ENCODE measurements at regions not wholly inside any gene's neighbourhood (a gene's known extent, or its start where the extent isn't known, plus 50 kb on each side); places are given as distances from the start of the nearest gene placed in this dataset.
"Not testable (repeated sequence)": the region's sequence is repeated elsewhere in the genome, so short reads cannot be mapped to it uniquely, and the experiment has no call there.

DNA sequence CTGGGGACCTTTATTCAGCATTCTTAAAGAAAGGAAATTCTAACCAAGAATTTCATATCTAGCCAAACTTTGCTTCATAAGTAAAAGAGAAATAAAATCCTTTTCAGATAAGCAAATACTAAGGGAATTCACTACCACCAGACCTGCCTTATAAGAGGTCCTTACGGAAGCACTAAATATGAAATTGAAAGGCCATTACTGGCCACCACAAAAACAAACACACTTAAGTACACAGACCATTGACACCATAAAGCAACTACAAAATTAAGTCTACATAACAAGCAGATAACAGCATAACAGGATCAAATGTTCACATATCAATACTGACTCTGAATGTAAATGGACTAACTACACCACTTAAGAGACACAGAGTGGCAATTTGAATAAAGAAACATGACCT is 361.4 kb upstream of the POU5F2 start:
- DNase-seq, result no peak

DNA sequence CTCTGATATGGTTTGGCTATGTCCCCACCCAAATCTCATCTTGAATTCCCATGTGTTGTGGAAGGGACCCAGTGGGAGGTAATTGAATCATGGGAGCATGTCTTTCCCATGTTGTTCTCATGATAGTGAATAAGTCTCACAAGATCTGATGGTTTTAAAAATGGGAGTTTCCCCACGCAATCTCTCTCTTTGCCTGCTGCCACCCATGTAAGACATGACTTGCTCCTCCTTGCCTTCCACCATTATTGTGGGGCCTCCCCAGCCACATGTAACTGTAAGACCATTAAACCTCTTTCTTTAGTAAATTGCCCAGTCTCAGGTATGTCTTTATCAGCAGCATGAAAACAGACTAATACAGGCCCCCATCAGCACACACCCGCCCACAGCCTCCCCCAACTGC is 356.0 kb upstream of the POU5F2 start:
- DNase-seq, result not testable (repeated sequence)

DNA sequence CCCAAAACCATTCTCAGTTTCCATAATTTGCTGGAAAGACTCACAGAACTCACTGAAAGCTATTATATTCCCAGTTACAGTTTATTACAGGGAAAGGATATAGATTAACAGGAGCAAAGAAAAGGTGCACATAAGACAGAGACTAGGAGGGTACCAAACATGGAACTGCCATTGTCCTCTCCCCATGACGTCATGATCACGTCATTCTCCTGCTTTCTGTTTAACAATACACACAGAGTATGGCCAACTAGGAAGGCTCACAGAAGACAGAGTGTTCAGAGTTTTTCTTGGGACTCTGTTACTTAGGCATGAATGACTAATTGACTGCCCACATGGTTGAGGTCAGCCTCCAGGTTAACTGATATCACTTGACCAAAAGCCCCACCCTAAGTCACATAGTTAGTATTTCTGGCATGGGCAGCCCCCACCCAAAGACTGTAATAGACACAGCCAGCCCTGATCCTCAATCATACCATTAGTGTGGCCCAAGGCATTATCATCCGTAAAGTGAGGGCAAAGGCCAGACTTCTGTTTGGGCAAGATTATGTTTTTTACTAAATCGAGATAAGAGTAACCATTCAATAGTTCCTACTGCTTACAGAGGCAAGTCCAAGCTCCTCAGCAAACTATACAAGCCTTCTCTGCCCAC is 353.5 kb upstream of the POU5F2 start:
- DNase-seq, result no peak

DNA sequence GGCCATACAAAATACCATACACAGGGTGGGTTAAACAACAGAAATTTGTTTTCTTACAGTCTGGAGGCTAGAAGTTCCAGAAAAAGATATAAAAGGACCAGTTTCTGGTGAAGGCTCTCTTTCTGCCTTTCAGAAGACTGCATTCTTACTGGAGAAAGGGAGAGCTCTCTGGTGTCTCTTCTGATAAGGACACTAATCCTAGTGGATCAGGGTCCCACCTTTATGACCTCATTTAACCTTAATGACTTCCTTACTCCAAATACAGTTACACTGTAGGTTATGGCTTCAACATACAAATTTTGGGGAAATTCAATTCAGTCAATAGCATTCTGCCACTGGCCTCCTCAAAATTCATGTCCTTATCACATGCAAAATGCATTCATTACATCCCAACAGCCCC is 351.9 kb upstream of the POU5F2 start:
- DNase-seq, result no peak

DNA sequence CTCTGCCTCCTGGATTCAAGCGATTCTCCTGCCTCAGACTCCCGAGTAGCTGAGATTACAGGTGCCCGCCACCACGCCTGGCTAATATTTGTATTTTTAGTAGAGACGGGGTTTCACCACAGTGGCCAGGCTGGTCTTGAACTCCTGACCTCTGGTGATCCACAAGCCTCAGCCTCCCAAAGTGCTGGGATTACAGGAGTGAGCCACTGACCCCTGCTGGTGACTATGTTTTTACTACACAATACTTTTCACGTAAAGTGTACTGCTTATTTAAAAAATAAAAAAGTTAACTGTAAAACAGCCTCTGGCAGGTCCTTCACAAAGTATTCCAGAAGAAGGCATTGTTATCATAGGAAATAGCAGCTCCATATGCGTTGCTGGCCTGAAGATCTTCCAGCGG is 345.2 kb upstream of the POU5F2 start:
- DNase-seq, result not testable (repeated sequence)

DNA sequence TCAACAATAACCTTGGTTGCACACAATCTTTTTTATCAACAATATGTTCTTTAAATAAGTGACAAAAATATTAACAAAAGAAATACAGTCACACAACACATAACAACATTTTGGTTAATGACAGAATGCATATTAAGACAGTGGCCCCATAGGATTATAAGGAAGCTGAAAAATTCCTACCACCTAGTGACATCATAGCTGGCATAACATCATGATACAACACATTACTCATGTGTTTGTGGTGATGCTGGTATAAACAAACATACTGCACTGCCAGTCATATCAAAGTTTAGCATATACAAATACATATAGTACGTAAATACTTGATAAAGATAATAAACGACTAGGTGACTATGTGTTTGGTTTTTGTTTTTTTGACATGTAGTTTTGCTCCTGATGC is 344.8 kb upstream of the POU5F2 start:
- no peak for DNase-seq

DNA sequence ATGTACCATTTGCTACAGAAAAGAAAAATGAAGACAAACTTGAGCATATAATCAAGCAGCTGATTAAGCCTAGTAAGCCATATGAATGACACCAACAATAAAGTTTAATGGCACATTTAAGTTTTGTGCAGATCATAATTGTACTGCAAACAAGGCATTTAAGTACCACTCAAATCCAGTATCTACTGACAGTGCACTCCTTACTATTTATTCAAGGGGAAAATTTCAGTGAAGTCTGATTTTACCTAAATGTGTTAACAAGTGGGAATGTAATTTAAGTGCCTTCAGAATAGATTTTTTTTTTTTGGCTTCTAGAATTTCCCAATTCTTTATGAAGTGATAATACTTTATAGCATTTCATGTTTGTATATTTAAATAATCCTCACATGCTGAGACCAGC is 341.0 kb upstream of the POU5F2 start:
- DNase-seq, result no peak

DNA sequence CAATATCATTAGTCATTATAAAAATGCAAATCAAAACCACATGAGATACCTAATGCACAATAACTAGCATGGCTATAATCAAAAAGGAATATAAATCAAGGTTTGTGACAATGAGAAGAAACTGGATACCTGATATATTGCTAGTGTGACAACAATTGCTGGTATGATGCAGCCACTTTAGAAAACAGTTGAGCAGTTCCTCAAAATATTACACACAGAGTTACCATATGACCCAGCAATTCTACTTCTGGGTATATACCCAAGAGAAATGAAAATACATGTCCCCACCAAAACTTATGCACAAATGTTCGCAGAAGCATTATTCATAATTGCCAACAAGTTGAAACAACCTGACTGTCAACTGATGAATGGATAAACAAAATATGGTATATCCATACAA is 339.7 kb upstream of the POU5F2 start:
- no peak for DNase-seq

DNA sequence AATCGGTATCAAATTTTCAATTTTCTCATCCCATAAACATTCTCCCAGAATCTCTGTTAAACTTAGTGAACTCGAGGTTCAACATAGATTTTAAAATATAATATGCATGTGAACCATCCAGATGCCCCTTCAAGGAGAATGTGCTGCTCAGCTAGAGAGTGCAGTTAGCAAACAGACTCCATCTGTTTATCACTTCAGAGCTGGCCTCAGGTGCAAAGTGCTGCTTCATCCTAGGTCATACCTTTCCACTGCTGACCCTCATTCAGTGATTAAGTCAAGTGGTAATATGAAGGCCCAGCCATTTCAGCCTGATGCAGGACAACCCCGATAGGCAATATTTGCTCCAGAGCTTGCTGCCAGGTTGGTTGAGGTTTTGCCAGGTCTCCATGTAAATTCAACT is 339.0 kb upstream of the POU5F2 start:
- no peak for DNase-seq

DNA sequence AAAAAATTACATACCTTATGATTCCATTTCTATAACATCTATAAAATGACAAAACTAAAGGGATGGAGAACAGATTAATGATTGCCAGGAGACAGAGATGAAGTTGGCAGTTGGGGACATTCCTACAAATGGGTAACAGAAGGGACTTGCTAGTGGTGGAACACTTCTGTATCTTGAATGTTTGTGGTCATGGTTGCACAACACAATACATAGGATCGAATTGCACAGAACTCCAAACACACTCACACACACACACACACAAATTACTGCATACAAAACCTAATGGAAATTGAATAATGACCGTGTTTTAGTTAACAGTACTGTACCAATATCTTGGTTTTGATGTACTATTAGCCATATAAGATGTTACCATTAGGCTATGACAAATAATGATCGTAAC is 330.7 kb upstream of the POU5F2 start:
- no peak for DNase-seq

DNA sequence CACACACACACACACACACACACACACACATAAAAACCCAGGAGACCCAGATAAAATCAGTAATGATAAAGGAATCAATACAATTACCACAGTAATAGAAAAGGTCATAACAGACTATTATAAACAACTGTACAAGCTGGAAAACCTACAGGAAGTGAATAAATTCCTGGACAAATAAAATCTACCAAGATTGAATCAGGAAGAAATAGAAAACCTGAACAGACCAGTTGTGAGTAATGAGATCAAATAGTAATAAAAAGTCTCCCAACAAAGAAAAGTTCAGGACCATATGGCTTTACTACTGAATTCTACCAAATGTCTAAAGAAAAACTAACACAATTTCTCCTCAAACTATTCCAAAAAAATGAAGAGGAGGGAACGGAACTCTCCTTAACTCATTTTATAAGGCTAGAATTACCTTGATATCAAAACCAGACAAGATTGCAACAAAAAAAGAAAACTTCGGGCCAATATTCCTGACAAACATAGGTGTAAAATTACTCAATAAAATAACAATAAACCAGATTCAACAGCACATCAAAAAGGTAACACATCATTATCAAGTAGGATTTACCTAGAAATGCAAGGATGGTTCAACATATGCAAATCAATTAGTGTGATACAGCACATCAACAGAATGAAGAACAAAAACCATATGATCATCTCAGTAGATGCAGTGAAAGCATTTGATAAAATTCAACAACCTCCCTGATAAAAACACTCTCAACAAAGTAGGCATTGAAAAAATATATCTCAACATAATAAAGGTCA is 325.2 kb upstream of the POU5F2 start:
- no peak for DNase-seq

DNA sequence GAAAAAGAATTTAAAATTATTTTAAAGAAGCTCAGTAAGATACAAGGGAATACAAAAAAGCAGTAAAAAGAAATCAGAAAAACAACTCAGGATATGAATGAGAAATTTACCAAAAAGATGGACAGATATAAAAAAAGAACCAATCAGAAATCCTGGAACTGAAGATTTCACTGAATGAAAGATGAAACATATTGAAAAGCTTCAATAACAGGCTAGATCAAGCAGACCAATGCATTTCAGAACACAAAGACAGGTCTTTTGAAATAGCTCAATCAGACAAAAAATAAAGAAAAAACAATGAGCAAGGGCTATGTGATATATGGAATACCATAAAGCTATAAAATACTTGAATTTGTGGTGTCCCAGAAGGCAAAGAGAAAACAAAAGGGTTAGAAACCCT is 322.6 kb upstream of the POU5F2 start:
- DNase-seq, result no peak

DNA sequence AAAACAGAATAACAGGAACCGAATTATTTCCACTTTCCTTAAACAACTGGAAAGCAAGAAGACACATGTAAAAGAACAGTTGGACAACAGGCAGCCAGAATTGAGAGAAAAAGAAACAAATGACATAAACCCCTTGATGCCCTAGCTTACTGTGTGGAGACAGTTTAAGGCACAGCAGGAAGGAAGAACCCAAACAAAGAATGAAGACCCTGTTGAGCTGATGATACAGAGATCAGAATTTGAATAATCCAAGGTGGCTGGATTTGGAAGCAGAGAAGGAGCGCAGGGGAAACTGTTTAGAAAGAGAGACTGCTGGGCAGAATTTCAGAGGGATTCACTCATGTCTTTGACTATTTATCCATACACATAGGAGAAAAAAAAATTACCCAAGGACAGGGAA is 316.3 kb upstream of the POU5F2 start:
- no peak for DNase-seq

DNA sequence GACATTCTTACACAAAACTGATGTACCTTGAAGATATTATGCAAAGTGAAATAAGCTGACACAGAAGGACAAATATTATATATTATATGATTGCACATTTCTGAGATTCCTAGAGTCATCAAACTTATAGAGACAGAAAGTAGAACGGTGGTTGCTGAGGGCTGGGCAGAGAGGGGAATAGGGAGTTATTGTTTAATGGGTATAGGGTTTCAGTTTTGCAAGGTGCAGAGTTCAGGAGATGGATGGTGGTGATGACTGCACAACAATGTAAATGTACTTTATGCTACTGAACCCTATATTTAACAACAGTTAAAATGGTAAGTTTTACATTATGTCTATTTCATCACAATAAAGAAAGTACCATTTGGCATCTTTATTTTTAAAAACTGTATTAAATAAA is 315.8 kb upstream of the POU5F2 start:
- DNase-seq, result no peak

DNA sequence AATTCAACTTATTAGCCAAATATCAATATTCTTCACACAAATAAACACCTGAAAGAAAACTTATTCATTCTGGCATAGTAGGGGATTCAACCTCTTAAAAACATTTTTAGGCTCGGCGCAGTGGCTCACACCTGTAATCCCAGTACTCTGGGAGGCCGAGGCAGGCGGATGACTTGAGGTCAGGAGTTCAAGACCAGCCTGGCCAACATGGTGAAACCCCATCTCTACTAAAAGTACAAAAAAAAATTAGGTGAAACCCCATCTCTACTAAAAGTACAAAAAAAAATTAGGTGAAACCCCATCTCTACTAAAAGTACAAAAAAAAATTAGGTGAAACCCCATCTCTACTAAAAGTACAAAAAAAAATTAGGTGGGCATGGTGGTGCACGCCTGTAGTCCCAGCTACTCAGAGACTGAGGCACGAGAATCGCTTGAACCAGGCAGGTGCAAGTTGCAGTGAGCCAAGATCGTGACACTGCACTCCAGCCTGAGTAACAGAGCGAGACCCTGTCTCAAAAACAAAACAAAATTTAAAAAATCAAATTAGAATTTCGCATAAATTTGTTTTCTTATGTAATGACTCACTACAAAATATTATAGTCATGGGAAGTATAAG is 308.0 kb upstream of the POU5F2 start:
- DNase-seq, result not testable (repeated sequence)

DNA sequence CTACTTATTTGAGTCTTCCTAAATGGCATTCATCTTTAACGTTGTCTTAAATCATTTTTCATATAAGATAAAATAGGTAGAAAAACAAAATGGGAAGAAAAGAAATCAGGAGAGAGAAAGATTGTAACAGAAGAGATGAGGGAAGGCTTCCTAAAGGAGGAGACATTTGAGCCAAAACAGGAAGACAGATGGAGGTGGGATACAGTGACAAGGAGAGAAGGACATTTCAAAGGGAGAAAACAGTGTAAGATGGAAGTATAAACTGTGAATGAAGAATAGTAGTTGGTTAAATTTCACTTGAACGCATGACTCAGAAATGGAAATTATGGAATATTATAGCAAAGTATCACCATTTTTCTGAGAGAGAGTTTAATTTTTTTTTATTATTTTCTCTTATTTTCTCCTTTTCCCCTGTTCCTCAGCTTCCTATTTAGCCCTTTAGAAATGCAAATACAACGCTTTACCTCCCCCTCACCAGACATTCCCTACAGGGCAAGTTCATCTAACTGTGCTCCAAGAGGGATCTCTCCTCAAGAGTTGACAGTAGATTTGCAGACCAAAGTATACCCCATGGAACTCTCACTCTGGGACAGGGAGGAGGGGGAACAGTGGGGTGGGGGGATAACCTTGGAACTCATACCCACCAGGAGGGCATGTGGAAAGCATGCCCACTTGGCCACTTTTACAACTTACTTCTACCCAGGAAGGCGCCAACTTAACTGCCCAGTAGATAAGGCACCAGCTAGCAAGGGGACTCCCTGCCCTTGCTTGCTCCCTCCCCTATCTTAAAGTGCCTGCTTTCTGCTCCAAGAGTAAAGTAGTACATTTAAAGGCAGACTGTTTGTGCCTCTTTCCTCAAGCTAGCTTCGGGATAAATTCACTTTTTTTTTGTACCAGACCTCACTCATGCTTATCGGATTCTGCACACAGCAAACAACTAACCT is 304.7 kb upstream of the POU5F2 start:
- no peak for DNase-seq

DNA sequence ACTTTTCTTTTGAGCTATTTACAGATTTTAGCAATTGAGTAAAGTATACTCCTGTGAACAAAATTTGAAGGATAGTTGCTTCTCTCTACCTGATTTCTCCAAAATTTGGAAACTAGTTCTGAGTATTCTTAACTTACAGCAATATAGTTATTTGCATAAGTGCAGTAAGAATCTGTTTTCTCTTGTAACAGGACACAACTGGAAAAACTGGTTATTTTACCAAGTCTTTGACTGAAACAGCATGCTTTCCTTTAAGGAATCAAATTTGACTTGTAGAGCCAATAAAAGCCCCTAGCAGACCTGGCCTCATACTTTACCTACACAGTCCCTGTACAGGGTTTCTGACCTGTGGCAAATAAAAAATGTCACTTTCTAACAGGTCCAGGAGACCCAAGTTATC is 301.9 kb upstream of the POU5F2 start:
- DNase-seq, result no peak

DNA sequence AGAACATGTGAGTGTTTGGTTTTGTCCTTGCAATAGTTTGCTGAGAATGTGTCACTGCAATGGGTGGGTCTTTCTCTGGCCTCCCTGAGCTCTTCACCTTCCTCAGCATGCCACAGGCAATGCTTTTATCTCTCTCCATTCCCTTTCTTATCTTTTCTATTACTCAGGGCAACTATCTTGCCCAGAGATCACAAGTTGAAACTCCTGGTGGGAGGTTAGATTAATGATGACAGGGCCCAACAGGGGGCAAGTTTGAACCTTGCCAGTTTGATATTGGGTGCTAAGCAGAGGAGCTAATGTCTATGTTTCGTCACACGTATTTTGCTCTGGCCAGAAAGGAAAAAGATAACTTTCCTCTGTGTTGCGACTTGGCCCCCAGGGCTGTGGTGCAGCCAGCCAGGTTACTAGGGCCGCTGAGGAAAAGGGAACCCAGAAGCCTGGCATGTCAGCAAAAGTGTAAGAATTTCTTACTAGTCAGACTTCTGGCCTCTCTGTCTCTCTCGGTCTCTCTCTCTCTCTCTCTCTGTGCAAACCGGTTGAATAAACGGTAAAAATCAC is 299.3 kb upstream of the POU5F2 start:
- DNase-seq, result no peak

DNA sequence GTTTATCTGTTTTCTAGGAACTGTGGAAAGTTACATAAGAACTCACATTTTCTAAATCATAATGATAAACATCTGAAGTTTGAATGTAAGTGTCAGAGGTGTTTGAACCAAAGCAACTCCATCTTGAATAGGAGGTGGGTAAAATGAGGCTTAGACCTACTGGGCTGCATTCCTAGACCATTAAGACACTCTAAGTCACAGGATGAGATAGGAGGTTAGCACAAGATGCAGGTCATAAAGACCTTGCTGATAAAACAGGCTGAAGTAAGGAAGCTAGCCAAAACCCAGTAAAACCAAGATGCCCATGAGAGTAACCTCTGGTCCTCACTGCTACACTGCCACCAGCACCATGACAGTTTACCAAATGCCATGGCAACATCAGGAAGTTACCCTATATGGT is 297.7 kb upstream of the POU5F2 start:
- no peak for DNase-seq

DNA sequence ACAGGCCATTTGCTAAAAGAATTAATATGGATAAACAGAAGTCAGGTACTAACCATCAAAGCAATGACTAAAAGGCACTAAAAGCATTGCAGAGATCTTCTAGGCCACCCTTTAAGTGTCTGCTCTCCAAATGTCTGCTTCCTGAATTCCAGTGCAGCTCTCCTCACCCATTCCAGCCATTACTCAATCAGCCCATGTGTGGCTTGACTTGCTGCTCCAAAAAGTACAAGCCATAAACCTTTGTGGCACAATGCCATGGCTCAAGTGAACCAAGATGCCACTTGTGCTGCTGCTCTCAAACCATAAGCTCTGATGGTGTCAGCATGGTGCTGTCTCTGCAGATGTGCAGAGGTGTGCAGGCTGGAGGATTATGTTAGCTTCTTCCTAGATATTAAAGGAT is 290.2 kb upstream of the POU5F2 start:
- no peak for DNase-seq

DNA sequence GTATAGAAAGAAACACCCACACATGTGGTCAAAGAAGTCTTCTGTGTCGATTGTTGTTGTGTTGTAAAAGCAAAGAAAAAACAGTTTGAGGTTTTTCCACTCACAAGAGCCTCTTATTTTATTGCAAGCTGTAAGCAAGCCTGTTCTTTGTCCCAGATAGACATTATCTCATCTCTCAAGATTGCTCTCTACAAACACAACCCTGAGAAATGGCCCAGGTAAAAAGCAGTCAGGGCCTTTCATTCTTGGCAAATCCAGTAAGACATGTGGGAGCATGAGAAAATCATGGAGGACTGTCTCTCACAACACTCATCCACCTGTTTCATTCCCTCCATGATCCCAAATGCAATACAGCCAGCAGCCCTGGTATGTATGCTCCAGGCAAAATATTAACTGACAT is 286.6 kb upstream of the POU5F2 start:
- no peak for DNase-seq

DNA sequence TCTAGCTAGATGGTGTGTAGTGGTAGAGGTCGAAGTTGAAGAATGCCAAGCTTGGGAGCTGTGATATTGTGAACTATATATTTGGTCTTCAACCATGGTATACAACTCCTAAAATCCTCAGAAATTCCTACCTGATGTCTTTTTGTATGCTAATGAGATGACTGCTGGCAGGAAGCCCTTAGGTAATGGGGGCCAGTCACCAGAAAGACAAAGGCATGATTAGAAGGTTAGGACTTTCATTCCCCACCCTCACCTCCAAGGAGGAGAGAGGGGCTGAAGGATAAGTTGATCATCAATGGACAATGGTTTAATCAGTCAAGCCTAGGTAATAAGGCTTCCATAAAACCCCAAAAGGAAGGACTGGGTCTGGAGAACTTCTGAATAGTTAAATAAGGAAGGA is 285.7 kb upstream of the POU5F2 start:
- no peak for DNase-seq

Measured in activated gamma-delta T cell (primary cell).